NCI-H2227 (cell line): ENCODE measurements at regions not wholly inside any gene's neighbourhood (a gene's known extent, or its start where the extent isn't known, plus 50 kb on each side); places are given as distances from the start of the nearest gene placed in this dataset.

Experiments used
- DNase-seq: peaks from one replicate; lab custom pipeline; 2025; ENCODE audit not compliant: unreplicated experiment; lab: John Stamatoyannopoulos, UW

DNA sequence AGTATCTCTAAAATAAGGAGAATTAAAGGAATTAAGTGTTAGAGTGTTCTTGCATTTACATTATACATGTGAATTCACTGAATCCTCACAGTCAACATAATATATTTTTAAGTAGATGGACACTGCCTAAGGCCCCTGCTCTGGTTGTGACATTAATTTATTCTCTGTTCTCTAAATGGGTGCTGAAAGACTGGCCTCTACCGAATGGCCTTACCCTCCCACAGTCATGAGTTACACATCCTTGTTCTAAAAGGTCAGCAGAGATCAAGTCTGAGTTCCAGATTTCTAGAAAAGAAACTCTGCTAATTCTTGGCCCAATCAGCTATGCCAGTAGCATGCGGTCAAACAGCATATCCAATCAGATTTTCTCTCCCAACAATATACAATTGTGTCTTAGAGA is 193.2 kb downstream of the TM2D1 start:
- no peak for DNase-seq

DNA sequence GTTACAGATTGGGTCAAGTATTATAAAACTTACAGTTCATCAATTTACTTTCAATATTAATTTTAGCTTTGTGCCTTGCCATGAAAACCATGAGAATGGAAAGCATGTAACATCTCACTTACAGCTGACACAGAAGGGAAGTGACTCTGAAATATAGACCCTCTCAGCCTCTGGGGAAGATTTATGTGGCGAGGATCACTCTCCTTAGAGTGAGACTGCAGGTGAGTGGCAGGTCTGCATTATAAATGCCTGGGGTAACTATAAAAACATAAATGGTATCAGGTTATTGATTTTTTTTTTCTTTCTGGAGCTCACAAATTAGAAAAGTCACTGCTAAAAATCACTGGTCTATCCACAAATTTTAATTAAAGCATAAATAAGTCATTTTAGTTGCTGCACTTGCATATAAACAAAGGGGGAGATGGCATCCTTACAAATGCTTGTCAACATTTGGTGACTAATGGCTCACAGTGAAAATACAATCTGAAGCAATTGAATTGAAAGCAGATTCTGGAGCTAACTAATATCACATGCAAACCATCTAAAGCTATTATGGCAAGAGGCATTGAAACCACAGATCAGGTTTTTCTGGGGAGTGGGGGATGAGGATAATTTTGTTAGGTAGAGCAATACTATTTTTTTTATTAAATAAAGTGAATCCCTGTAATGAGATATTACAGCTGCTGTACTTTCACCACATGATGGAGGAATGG is 200.9 kb downstream of the TM2D1 start:
- DNase-seq = no peak

DNA sequence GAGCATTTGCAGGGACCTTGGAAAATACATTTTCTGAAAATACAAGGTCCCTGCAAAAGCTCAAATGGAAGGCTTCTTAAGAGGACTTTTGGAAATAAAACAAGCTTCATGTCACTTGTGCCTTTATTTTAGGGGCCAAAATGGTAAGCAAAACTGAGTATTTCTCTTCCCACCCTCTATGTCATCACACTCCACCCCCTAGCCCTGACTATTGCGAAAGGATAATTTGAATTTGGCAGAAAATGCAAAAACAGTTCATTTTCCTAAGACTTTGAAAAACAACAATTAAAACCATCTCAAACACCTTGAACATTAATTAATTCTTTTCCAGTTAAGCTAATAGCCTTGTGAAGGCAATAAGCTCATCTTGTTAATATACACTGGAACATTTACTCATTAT is 201.7 kb downstream of the TM2D1 start:
- no peak for DNase-seq

DNA sequence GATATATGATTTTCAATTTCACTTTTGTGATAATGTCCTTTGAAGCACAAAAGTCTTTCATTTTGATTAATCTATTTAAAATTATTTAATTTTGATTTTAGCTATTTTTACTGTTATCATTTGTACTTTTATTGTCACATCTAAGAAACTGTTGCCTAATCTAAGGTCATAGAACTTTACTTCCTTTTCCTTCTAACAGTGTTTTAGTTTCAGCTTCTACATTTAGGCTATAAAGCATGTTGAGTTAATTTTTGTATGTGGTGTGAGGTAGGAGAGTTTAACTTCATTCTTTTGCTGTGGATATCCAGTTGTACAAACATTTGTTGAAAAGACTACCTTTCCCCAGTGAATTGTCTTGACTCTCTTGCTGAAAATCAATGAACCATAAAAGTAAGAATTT is 204.5 kb downstream of the TM2D1 start:
- DNase-seq = no peak

DNA sequence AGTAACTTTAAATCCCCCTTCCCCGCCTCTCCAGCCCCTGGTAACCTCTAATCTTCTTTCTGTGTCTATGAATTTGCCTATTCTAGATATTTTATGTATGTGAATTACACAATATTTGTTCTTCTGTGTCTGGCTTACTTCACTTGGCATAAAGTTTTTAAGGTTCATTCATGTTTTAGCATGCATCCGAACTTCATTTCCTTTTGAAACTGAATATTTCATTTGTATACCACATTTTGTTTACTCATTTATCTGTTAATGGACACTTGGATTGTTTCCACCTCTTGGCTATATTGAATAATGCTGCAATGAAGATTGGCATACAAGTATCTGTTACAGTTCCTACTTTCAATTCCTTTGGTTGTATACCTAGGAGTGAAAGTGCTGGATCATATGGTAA is 205.3 kb downstream of the TM2D1 start:
- no peak for DNase-seq

DNA sequence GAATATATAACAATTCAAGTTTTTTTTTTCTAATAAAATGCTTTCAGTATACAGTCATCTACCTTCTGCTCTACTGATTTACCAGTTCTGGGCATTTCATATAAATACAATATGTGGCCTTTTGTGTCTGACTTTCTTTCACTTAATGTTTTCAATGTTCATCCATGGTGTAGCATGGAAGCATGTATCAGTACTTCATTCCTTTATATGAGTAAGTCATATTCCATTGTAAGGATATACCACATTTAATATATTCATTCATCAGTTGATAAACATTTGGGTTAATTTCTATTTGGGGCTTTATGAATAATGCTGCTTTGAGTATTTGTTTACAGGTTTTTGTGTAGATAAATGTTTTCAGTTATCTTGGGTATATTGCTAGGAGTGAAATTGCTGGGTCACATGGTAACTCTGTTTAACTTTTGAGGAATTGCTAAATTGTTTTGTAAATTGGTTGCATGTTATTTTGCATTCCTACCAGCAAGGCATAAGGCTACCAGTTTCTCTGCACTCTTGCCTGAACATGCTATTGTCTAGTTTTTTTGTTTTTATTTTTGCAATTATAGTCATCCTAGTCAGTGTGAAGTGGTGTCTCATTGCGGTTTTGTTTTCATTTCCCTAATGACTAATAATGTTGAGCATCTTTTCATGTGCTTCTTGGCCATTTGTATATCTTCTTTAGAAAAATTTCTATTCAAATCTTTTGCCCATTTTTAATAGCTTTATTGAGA is 206.1 kb downstream of the TM2D1 start:
- DNase-seq = no peak

DNA sequence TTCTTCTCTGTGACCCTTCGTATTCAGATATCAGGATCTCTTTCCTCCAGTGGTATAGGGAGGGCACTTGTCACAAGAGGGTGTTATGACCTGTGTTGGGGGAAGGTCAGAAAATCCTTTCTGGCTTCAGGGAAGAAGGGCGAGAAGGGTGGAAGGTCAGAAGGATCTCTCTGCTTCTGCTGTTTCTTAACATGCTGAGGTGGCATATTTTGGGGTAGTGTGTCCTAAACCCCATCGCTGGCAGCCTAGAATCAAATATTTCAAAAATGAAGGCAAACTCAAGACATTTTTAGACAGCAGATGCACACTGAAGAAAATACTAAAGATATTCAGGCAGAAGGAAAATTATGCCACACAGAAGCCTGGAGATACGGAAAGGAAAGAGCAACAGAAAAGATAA is 207.6 kb downstream of the TM2D1 start:
- no peak for DNase-seq

DNA sequence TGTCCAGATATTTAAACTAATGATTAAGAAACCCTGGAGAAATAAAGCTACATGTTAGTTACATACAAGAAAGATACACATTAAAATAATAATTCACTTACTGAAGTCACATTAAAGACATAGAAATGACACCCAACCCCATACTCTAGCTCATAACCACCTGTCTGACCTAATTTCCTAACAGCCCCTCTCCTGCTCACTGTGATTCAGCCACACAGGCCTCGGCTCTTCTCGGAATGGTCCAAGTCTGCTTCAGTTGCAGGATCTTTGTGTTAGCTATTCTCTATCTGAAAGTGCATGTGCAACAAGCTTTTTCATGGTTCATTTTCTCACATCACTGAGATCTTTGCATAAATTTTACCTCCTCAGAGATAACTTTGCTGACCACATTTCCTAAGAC is 209.8 kb downstream of the TM2D1 start:
- DNase-seq = no peak
